Right cardiac atrium (tissue), 5 donors: ENCODE measurements at regions not wholly inside any gene's neighbourhood (a gene's known extent, or its start where the extent isn't known, plus 50 kb on each side); places are given as distances from the start of the nearest gene placed in this dataset.

Experiments
- ATAC-seq, 2 donors: fragments of 200-7000 bp; cut with Tn5 transposase; one replicate each; pipeline versions ENCODE4 v1.8.0 to v1.9.1; 2020; ENCODE audit warnings: moderate library complexity in 2 of 2, mild to moderate bottlenecking in 1 of 2
- DNase-seq, 3 donors: peaks; one replicate each; pipeline ENCODE4 v3.0.0-alpha.2; 2020
- H3K27ac ChIP-seq: one replicate; pipeline ENCODE4 v1.5.1; 2013; ENCODE audit warnings: mild to moderate bottlenecking, low read length, control low read depth, moderate library complexity
- H3K27me3 ChIP-seq: one replicate; pipeline ENCODE4 v1.6.1; 2013; ENCODE audit not compliant: control insufficient read depth, insufficient read depth
- H3K4me1 ChIP-seq: one replicate; pipeline ENCODE4 v1.6.1; 2013; ENCODE audit warnings: low read length; ENCODE audit not compliant: control insufficient read depth, insufficient read depth
- H3K4me3 ChIP-seq: one replicate; pipeline ENCODE4 v1.5.1; 2013; ENCODE audit warnings: low read length, control low read depth
- H3K9me3 ChIP-seq: one replicate; pipeline ENCODE4 v1.6.1; 2013; ENCODE audit warnings: low read length; ENCODE audit not compliant: control insufficient read depth
- WGBS: extraction: QIAGEN DNeasy Blood & Tissue Kit; methylation state at CpG from one replicate; pipeline ENCODE4 v1.1.7; 2013; 5-methylcytosine and 5-hydroxymethylcytosine counted together
- intact Hi-C, 4 donors: fragments of 100-400 bp; cut with DNase I; formaldehyde crosslinking; loops; one replicate each; pipeline versions ENCODE4 v1.11.0 to v1.14.0; 2022 to 2023
- donor health status: healthy with polysubstance abuse.
- donor health status: DM: no; HTN: yes; CAD: no.
- donor health status: DM: no; HTN: no; CAD: no.
- donor health status: DM: no; HTN: yes; CAD: no; lungs with severe emphysema.
- donor health status: DM: yes; HTN: yes; CAD: no.

DNA sequence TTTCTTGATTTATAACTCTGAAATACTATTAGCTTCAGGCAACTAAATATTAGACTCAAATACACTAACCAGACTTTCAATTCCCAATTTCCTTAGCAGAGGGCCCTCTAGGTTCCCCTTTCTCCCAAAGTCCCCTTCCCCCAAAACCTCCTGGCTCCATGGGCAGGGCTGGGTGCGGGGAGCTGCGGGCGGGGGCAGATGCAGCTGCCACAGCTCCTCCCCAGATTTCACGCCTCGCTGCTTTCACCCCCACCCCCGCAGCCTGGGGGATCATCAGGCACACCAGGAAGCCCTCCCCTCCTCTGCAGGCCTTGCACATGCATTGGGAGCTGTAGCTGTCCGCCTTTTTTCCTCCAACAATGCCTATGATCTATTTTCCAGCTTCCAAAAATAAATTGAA is 82.8 kb upstream of the SPATA31C2 start:
- 67% methylated on average over 7 of the region's 7 CpGs for WGBS
- Histone ChIP-seq H3K4me3 (no peak overlapping the region), H3K27ac (no peak overlapping the region), H3K4me1 (peaks cover under 1% of the 10 kb centered on the region), H3K9me3 (no peaks in the 10 kb centered on the region), H3K27me3 (no peaks in the 10 kb centered on the region)
- DNase-seq: peak in 2 of 3 donors; percentile 62 to 69
- intact Hi-C loops: no loop called here
- ATAC-seq: no peak

DNA sequence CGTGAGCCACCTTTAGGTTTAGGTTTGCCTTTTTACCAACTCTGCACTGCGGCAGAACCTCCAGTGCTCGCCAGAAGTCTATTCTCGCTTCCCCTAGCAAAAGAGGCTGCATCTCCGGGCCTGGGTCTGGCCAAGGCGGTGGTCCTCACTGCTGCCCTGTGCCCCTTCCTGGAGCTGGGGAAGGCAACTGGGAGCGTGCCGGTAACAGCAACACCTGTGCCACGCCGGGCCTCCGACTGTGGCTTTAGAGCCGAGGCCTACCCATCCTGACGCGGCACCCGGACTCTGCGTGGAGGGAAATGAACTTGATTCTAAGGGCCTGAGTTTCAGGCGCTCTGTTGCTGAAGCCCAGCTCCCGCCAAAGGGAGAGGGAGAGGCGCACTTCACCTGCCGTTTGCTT is 82.4 kb upstream of the SPATA31C2 start:
- no peak overlapping the region for H3K4me3 ChIP-seq
- intact Hi-C loops: no loop called here
- H3K4me1 ChIP-seq: peaks cover 2% of the 10 kb centered on the region
- H3K27ac ChIP-seq: no peak overlapping the region
- WGBS: 91% methylated on average over 20 of the region's 20 CpGs
- ATAC-seq: no peak
- DNase-seq: peak in 1 of 3 donors; percentile 34
- H3K9me3 ChIP-seq: no peaks in the 10 kb centered on the region
- H3K27me3 ChIP-seq: no peaks in the 10 kb centered on the region

DNA sequence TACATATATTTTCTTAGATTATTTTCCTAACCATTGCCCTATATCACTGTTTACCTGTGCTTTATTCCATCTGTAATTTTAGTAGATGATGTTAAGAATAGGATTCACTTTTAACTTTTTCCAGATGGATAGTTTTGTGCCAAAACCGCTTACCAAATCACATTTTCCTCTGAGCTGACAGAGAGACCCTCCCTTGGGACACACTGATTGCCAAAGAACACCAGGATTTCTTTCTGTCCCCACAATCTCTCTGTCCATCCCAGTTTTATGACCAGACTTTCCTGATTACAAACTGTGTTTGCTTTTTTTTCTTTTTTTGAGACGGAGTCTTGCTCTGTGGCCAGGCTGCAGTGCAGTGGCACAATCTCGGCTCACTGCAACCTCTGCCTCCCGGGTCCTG is 81.3 kb upstream of the SPATA31C2 start:
- ATAC-seq (no peak), DNase-seq (no peak)
- H3K4me1 ChIP-seq: peaks cover 2% of the 10 kb centered on the region
- H3K27me3 ChIP-seq: no peaks in the 10 kb centered on the region
- H3K9me3 ChIP-seq: no peaks in the 10 kb centered on the region
- intact Hi-C loops: no loop called here
- H3K27ac ChIP-seq: no peak overlapping the region
- no peak overlapping the region for H3K4me3 ChIP-seq
- WGBS: 60% methylated on average over 4 of the region's 4 CpGs

DNA sequence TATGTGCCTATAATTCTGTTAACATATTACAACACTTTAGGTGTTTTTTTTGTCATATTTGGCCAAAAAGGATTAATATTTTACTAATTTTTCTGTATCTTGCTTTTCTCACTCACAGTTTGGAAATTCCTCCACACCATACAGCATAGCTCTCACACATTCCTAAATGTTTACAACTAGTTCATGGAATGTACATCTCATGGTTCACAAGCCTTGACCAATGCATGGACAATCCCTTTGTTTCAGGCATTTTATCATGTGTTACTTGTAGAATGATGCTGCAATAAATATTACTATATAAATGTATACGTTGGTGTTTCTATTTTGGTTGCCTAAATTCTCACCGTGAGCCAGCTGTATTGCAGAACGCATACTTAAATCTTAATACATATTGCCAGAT is 80.5 kb upstream of the SPATA31C2 start:
- Histone ChIP-seq H3K4me3 (no peak overlapping the region), H3K9me3 (no peaks in the 10 kb centered on the region), H3K4me1 (peaks cover 2% of the 10 kb centered on the region), H3K27me3 (no peaks in the 10 kb centered on the region), H3K27ac (no peak overlapping the region)
- DNase-seq (no peak), ATAC-seq (no peak)
- WGBS: 82% methylated on average over 3 of the region's 3 CpGs
- intact Hi-C loops: no loop called here

DNA sequence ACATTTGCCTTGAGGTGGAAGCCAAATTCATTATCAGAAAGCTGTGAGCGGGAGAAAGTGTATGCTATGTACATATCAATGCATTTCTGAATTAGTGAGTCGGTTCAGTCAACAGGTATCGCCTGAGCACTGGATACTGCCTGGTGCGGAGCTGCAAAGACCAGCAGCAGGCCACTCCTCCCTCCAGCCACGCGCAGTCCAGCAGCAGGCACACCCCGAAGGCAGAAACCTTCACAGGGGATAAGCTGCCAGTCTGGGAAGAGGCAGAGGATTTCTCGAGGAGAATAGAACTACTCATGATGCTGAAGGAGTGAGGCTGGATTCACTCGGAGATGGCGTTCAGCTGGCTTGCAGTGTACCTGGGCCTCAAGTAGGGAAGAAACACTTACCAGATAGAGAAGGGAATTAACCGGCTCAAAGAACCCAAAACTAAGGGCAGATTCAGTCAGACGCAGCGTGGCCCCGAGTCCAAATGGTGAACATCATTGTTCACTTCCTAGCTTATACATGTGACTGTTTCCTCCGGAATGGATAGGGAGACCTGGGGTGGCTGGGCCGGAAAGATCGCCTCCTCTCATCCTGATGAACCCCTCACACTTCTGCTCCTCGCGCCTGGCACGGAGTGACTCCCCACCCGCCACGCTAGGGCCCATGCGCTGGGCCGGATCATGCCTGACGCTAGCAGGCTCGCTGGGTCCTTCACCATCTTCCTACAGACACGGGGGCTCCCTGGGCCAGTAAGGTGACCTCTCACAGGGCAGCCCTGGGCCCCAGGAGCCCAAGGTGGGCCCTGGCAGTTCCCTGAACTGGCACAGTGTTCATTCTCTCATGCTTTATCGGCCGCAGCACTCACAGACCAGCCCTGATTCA is 78.1 kb upstream of the SPATA31C2 start:
- ATAC-seq: peak; percentile 40 to 45
- H3K9me3 ChIP-seq: no peaks in the 10 kb centered on the region
- H3K4me1 ChIP-seq: peaks cover 2% of the 10 kb centered on the region
- intact Hi-C loops: no loop called here
- H3K27me3 ChIP-seq: no peaks in the 10 kb centered on the region
- no peak overlapping the region for H3K4me3 ChIP-seq
- peak in 1 of 3 donors; percentile 27 for DNase-seq
- H3K27ac ChIP-seq: no peak overlapping the region
- 71% methylated on average over 29 of the region's 29 CpGs for WGBS

DNA sequence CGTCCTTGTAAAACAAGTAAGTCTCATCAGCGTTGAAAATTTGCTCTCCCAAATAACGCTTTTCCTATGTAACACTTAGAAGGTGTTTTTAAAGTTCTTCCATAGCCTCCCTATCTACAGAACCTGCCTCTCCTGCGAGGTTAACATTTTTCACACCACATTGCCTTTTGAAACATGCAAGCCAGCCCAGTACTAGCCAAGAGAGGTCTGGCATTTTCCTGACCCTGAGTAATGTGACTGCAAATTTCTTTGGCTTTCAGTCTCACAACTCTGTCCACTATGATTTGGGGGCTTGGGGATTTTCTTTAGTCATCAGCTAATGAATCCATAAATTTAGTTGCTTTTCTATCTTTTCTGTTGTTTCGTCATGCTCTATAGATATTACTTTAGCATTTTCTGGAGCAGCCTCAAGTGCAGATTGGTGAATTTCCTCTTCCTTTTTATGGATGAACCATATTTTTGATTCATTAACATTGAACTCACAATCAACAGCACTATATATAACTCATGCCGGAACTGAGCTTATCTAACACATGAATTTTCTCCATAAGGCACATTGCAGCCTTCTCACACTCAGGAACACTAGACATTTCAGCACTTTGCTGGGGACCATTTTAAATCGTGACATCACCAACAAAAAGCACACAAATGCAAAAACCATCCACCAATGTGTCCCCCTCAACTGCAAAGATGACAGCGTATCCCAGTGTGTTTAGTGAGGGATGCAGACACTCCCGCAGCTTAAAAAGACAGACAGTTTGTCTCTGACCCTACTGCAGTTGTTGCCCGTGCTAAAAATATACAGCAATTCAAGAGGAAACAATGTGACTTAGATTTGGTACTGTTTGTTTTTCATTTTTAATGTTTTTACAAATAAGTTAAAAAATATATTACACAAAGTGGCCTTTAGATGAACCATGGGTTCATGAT is 77.2 kb upstream of the SPATA31C2 start:
- DNase-seq (no peak), ATAC-seq (no peak)
- H3K4me1 ChIP-seq: peaks cover 2% of the 10 kb centered on the region
- no peak overlapping the region for H3K4me3 ChIP-seq
- 31% methylated on average over 10 of the region's 10 CpGs for WGBS
- H3K9me3 ChIP-seq: no peaks in the 10 kb centered on the region
- intact Hi-C loops: no loop called here
- no peaks in the 10 kb centered on the region for H3K27me3 ChIP-seq
- peak overlapping the region; percentile 42 for H3K27ac ChIP-seq

DNA sequence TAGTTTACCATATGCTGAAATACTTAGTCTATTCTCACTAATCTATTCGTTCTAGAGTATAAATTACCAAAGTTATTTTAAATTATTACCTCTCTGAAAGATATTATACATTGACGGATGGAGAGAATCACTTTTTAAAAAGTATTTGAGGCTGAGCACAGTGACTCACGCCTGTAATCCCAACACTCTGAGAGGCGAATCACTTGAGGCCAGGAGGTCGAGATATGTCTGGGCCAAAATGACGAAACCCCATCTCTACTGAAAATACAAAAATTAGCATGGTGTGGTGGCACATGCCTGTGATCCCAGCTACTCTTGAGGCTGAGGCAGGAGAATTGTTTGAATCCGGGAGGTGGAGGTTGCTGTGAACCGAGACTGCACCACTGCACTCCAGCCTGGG is 64.0 kb upstream of the SPATA31C2 start:
- DNase-seq: no peak
- no peak for ATAC-seq
- 83% methylated on average over 8 of the region's 8 CpGs for WGBS
- Histone ChIP-seq H3K4me1 (peaks cover 2% of the 10 kb centered on the region), H3K9me3 (no peaks in the 10 kb centered on the region), H3K27me3 (no peaks in the 10 kb centered on the region), H3K27ac (no peak overlapping the region), H3K4me3 (no peak overlapping the region)
- intact Hi-C loops: no loop called here

DNA sequence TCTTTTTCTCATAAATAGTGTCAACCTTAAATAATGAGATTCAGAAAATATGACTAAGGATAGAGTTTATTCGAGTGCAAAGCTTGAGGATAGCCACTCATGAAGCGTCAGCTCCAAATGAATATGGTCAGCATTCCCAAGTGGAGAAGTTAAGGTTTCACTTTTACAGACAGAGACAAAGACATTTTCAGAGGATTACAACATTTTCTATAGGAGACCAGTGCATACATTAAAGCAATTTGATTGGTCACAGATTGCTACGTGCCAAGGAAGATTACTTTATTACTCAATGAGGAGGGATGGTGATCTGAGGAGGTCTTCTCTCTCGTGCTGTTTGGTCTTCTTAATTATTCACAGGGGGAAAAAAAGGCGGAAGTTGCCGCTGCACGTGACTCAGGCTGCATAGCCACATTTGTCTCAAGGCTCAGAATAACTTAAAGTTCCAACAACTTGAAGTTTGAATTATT is 60.1 kb upstream of the SPATA31C2 start:
- H3K4me3 ChIP-seq: peak overlapping the region; percentile 35
- 49% methylated on average over 7 of the region's 7 CpGs for WGBS

DNA sequence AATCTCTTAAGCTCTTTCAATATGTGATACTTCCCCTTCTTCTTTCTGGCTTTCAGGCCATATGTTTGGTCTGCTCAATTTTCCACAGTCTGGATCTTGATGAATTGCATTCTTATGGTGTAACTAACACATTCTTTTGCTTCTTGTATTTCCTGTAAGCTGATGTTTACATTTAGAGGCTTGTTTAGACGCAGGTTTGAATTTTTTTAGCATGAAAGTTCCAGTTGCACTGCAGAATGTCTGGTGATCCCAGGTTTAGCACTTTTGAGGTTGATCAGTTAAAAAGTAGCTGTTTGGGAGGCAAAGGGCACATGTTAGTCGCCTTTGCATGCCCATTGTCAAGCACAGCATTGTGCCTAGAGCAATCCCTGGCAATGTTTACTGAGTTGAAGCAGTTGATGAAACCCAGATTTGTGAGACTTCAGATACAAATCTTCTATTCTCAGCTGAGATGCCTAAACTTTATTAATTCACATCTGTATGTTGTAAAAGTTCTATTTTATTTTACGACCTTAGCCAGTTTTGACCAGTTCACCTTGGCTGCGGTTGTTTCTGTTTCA is 59.6 kb upstream of the SPATA31C2 start:
- intact Hi-C loops: no loop called here
- ATAC-seq (no peak), DNase-seq (no peak)
- WGBS: 65% methylated on average over 4 of the region's 4 CpGs
- Histone ChIP-seq H3K27me3 (no peaks in the 10 kb centered on the region), H3K4me3 (no peak overlapping the region), H3K4me1 (peaks cover 2% of the 10 kb centered on the region), H3K27ac (no peak overlapping the region), H3K9me3 (no peaks in the 10 kb centered on the region)

More for the DNA sequence above, 60.1 kb upstream of the SPATA31C2 start:
- Histone ChIP-seq H3K27ac (no peak overlapping the region), H3K4me1 (peaks cover 2% of the 10 kb centered on the region), H3K27me3 (no peaks in the 10 kb centered on the region), H3K9me3 (no peaks in the 10 kb centered on the region)
- DNase-seq (peak in 1 of 3 donors; percentile 65), ATAC-seq (no peak)
- intact Hi-C loops: no loop called here

DNA sequence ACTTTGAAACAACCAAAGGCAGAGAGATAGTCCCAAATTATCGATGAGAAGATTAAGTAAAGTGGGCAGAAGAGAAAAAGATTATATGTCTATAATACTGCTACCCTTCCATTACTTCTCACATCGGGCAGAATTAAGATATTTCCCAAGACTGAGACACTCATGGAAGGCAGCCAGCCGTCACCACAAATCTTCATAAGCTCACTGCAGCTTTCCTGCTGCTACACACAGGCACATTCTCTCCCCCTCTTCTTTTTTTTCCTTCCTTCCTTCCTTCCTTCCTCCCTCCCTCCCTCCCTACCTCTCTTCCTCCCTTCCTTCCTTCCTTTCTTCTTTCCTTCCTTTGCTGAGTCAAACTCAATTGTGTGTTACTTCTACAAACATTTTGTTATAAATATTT is 58.7 kb upstream of the SPATA31C2 start:
- H3K4me3 ChIP-seq: no peak overlapping the region
- 24% methylated on average over 3 of the region's 3 CpGs for WGBS
- peak in 1 of 3 donors; percentile 67 for DNase-seq
- ATAC-seq: no peak
- no peaks in the 10 kb centered on the region for H3K9me3 ChIP-seq
- peaks cover 2% of the 10 kb centered on the region for H3K4me1 ChIP-seq
- intact Hi-C loops: no loop called here
- H3K27ac ChIP-seq: no peak overlapping the region
- H3K27me3 ChIP-seq: no peaks in the 10 kb centered on the region
